BJ (cell line): ENCODE measurements at regions not wholly inside any gene's neighbourhood (a gene's known extent, or its start where the extent isn't known, plus 50 kb on each side); places are given as distances from the start of the nearest gene placed in this dataset.
A peak's percentile ranks its signal among the peaks of the same experiment; 100 is the strongest.

Source experiments
- CTCF ChIA-PET: fragments of 350-600 bp; formaldehyde crosslinking; extraction: SDS; loops from one replicate; lab custom pipeline; 2021; ENCODE audit warnings: antibody characterized with exemption, inconsistent platforms; lab: Yijun Ruan, JAX
- POLR2A ChIA-PET: fragments of 300-600 bp; sonication (Branson Sonifier 250); formaldehyde crosslinking; extraction: SDS; loops from one replicate; lab custom pipeline; 2021; ENCODE audit warnings: antibody characterized with exemption; lab: Charles Lee
- DNase-seq: peaks from one replicate; pipeline ENCODE4 v3.0.0-alpha.2; 2011; ENCODE audit warnings: low read depth
- H3K27me3 ChIP-seq: 2 replicates; pipeline ENCODE4 v1.6.0; 2011; ENCODE audit warnings: low read length; ENCODE audit not compliant: control insufficient read depth, insufficient read depth
- H3K36me3 ChIP-seq: 2 replicates; pipeline ENCODE4 v1.5.1; 2011; ENCODE audit warnings: low read length; ENCODE audit not compliant: control insufficient read depth, insufficient read depth
- H3K4me3 ChIP-seq: 2 replicates; pipeline ENCODE4 v1.5.1; 2011; ENCODE audit warnings: low read depth, mild to moderate bottlenecking, control low read depth, low read length
- TF ChIP-seq, protein P1 (sequence below): IDR thresholded peaks from 2 replicates; pipeline ENCODE4 v1.5.1; 2011; ENCODE audit warnings: low read depth, mild to moderate bottlenecking, control low read depth, inconsistent platforms, low read length, moderate library complexity; ENCODE audit not compliant: insufficient read depth

DNA sequence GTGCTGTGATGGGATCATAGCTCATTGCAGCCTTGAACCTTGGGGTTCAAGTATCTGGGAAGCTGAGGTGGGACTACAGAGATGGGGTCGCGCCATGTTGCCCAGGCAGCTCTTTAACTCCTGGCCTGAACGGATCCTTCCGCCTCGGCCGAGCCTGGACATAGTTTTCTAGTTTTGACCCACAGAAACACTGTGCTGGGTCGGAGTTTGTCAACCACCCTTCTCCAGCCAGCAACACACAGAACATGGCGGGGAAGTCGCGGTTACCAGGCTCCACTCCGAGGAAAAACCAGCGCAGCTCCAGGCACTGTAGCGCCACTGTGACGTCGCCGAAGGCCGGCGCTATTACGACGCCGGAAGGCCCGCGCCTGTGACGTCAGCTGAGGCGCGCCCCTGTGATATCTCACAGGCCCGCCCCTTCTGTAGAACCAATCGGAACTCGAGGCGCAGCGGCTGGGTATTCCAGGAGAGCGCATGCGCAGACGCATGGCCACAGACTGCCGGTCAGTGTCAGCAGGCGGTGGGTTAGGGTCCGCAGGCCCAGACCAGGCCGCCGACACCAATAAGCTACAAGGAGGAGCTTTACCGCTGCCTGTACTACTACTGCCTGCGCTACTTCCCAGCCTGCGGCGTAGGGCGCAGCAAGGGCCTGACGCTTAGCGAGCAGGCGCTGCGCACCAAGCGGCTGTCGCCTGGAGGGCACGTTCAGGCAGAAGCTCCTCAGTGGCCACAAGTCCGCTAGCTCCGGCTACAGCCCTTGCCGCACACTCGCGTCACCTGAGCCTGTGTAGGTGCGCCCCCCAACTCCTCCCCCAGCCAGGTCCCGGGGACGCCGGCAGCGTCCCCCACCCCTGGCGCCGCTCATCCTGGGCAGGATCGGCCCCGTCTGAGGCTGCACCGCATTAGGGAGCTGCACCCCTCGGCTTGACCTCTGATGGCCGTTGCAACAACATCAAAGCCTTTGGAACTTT is 135.2 kb upstream of the KCTD7 start:
- H3K4me3 ChIP-seq, result peak overlapping the region; percentile 65
- TF ChIP-seq, protein P1, sequence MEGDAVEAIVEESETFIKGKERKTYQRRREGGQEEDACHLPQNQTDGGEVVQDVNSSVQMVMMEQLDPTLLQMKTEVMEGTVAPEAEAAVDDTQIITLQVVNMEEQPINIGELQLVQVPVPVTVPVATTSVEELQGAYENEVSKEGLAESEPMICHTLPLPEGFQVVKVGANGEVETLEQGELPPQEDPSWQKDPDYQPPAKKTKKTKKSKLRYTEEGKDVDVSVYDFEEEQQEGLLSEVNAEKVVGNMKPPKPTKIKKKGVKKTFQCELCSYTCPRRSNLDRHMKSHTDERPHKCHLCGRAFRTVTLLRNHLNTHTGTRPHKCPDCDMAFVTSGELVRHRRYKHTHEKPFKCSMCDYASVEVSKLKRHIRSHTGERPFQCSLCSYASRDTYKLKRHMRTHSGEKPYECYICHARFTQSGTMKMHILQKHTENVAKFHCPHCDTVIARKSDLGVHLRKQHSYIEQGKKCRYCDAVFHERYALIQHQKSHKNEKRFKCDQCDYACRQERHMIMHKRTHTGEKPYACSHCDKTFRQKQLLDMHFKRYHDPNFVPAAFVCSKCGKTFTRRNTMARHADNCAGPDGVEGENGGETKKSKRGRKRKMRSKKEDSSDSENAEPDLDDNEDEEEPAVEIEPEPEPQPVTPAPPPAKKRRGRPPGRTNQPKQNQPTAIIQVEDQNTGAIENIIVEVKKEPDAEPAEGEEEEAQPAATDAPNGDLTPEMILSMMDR, result peak; percentile 35; the same call in 1 of the 2 replicates
- CTCF ChIA-PET, result interaction anchor here (0.9 to 1.6 kb wide), 4 partner anchors 8 to 353 kb away, joined by 3 to 4 read pairs (median 4); no protein-coding TSS in a partner anchor
- no peaks in the 10 kb centered on the region for H3K36me3 ChIP-seq
- DNase-seq, result peak; percentile 76
- POLR2A ChIA-PET, result interaction anchor here (0.5 kb wide), 1 partner anchor 60 kb away, joined by 7 read pairs; no protein-coding TSS in a partner anchor
- H3K27me3 ChIP-seq, result no peaks in the 10 kb centered on the region

GRCh38 chr7:66497346-66497745 is 131.3 kb upstream of the KCTD7 start:
- no peaks in the 10 kb centered on the region for H3K27me3 ChIP-seq
- TF ChIP-seq, protein P1, result no peak
- no peak overlapping the region for H3K4me3 ChIP-seq
- no peak for DNase-seq
- H3K36me3 ChIP-seq, result no peaks in the 10 kb centered on the region
- ChIA-PET CTCF (no interaction called here), POLR2A (no interaction called here)

GRCh38 chr7:66500087-66500486 is 128.6 kb upstream of the KCTD7 start:
- H3K4me3 ChIP-seq, result no peak overlapping the region
- TF ChIP-seq, protein P1, result no peak
- DNase-seq, result no peak
- ChIA-PET POLR2A (no interaction called here), CTCF (no interaction called here)
- H3K36me3 ChIP-seq, result no peaks in the 10 kb centered on the region
- no peaks in the 10 kb centered on the region for H3K27me3 ChIP-seq

DNA sequence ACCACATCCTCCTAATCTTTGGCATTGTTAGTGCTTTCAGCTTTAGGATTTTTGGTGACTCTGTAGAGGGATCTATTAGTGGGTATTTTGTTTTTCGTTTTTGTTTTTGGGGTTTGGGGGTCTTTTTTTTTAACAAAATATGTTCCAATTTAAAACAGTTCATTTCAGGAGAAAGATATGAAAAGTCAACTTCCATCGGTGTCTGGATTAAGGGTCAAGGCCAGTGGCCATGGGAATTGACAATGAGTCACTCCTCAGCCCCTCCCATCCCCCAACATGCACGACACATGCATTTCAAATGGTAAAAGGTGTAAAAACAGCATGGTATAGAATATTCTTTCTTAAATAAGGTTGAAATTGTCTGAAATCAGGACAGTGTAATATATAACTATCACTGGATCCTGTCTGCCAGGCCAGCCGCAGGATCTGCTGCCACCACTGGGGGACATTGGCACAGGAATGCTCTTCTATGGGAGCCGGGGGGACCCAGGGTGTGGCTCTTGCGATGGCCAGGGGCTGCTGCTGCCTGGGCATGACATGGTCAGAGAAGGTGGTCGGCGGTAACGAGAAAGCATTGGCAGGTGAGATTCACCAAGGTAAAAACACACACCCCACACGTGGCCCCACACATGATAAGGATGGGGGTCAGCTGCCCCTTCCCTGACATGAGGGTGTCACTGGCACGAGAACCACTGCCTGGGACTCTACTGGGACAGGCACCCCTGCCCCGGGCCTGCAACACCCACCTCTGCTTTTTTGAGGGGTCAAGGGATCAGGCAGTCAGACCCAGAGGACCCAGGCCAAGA is 126.2 kb upstream of the KCTD7 start:
- Histone ChIP-seq H3K4me3 (no peak overlapping the region), H3K27me3 (no peaks in the 10 kb centered on the region), H3K36me3 (no peaks in the 10 kb centered on the region)
- TF ChIP-seq, protein P1, result 0 out of 2 replicates have a peak, but pooled peaks have one; percentile 7
- DNase-seq, result no peak
- CTCF ChIA-PET, result interaction anchor here (0.6 kb wide), 2 partner anchors 9 to 263 kb away, joined by 3 read pairs; no protein-coding TSS in a partner anchor
- POLR2A ChIA-PET, result no interaction called here

- POLR2A ChIA-PET, result no interaction called here
- DNase-seq, result no peak
- TF ChIP-seq, protein P1, result 0 out of 2 replicates have a peak, but pooled peaks have one; percentile 1
- no peak overlapping the region for H3K4me3 ChIP-seq
- CTCF ChIA-PET, result interaction anchor here (0.6 kb wide), 1 partner anchor 263 kb away, joined by 3 read pairs; no protein-coding TSS in a partner anchor
- no peaks in the 10 kb centered on the region for H3K36me3 ChIP-seq
- no peaks in the 10 kb centered on the region for H3K27me3 ChIP-seq
Measured at GRCh38 chr7:66503036-66503370, 125.7 kb upstream of the KCTD7 start.
